ENCODE measurements at regions not wholly inside any gene's neighbourhood (a gene's known extent, or its start where the extent isn't known, plus 50 kb on each side); places are given as distances from the start of the nearest gene placed in this dataset.

- H3K27ac ChIP-seq (ENCODE audit: low read depth, low read length): no peak overlapping the region
- H3K36me3 ChIP-seq (ENCODE audit: control insufficient read depth in 1 of 2, insufficient read depth in 2 of 2, low read length in 2 of 2): no peaks in the 10 kb centered on the region
- H3K9me3 ChIP-seq (ENCODE audit: control insufficient read depth in 1 of 2, low read length in 2 of 2): peaks cover 0 to 5% of the 10 kb centered on the region in 2 donors
- no peak overlapping the region for H3K9ac ChIP-seq (ENCODE audit: low read depth in 1 of 2, low read length in 2 of 2)
- H3K4me1 ChIP-seq (ENCODE audit: control insufficient read depth in 1 of 2, insufficient read depth in 2 of 2, low read length in 2 of 2): no peaks in the 10 kb centered on the region
- no peak overlapping the region for H3K4me3 ChIP-seq (ENCODE audit: low read depth in 1 of 2, low read length in 2 of 2)
- no peaks in the 10 kb centered on the region for H3K27me3 ChIP-seq (ENCODE audit: control insufficient read depth in 1 of 2, insufficient read depth in 2 of 2, low read length in 2 of 2)
These were observed 183.9 kb upstream of the JARID2 start for GRCh38 chr6:15061908-15062515.

- no peak overlapping the region for H3K4me3 ChIP-seq (ENCODE audit: low read depth in 1 of 2, low read length in 2 of 2)
- no peaks in the 10 kb centered on the region for H3K36me3 ChIP-seq (ENCODE audit: control insufficient read depth in 1 of 2, insufficient read depth in 2 of 2, low read length in 2 of 2)
- H3K9ac ChIP-seq (ENCODE audit: low read depth in 1 of 2, low read length in 2 of 2): no peak overlapping the region
- H3K9me3 ChIP-seq (ENCODE audit: control insufficient read depth in 1 of 2, low read length in 2 of 2): peaks cover 0 to 5% of the 10 kb centered on the region in 2 donors
- no peak overlapping the region for H3K27ac ChIP-seq (ENCODE audit: low read depth, low read length)
- H3K4me1 ChIP-seq (ENCODE audit: control insufficient read depth in 1 of 2, insufficient read depth in 2 of 2, low read length in 2 of 2): no peaks in the 10 kb centered on the region
- no peaks in the 10 kb centered on the region for H3K27me3 ChIP-seq (ENCODE audit: control insufficient read depth in 1 of 2, insufficient read depth in 2 of 2, low read length in 2 of 2)
These were observed 183.2 kb upstream of the JARID2 start for GRCh38 chr6:15062516-15063252.

- H3K4me1 ChIP-seq (ENCODE audit: control insufficient read depth in 1 of 2, insufficient read depth in 2 of 2, low read length in 2 of 2): no peaks in the 10 kb centered on the region
- H3K9ac ChIP-seq (ENCODE audit: low read depth in 1 of 2, low read length in 2 of 2): no peak overlapping the region
- no peaks in the 10 kb centered on the region for H3K27me3 ChIP-seq (ENCODE audit: control insufficient read depth in 1 of 2, insufficient read depth in 2 of 2, low read length in 2 of 2)
- no peak overlapping the region for H3K4me3 ChIP-seq (ENCODE audit: low read depth in 1 of 2, low read length in 2 of 2)
- H3K36me3 ChIP-seq (ENCODE audit: control insufficient read depth in 1 of 2, insufficient read depth in 2 of 2, low read length in 2 of 2): no peaks in the 10 kb centered on the region
- H3K9me3 ChIP-seq (ENCODE audit: control insufficient read depth in 1 of 2, low read length in 2 of 2): peaks cover 0 to 5% of the 10 kb centered on the region in 2 donors
- no peak overlapping the region for H3K27ac ChIP-seq (ENCODE audit: low read depth, low read length)
These were observed 182.5 kb upstream of the JARID2 start for GRCh38 chr6:15063253-15063853.

GRCh38 chr6:15065261-15065989 is 180.4 kb upstream of the JARID2 start:
- Histone ChIP-seq H3K27ac (ENCODE audit: low read depth, low read length) (no peak overlapping the region), H3K9me3 (ENCODE audit: control insufficient read depth in 1 of 2, low read length in 2 of 2) (no peaks in the 10 kb centered on the region), H3K4me1 (ENCODE audit: control insufficient read depth in 1 of 2, insufficient read depth in 2 of 2, low read length in 2 of 2) (no peaks in the 10 kb centered on the region), H3K36me3 (ENCODE audit: control insufficient read depth in 1 of 2, insufficient read depth in 2 of 2, low read length in 2 of 2) (no peaks in the 10 kb centered on the region), H3K27me3 (ENCODE audit: control insufficient read depth in 1 of 2, insufficient read depth in 2 of 2, low read length in 2 of 2) (no peaks in the 10 kb centered on the region), H3K9ac (ENCODE audit: low read depth in 1 of 2, low read length in 2 of 2) (no peak overlapping the region), H3K4me3 (ENCODE audit: low read depth in 1 of 2, low read length in 2 of 2) (no peak overlapping the region)

GRCh38 chr6:15066089-15066758 is 179.6 kb upstream of the JARID2 start:
- no peaks in the 10 kb centered on the region for H3K9me3 ChIP-seq (ENCODE audit: control insufficient read depth in 1 of 2, low read length in 2 of 2)
- no peak overlapping the region for H3K4me3 ChIP-seq (ENCODE audit: low read depth in 1 of 2, low read length in 2 of 2)
- no peak overlapping the region for H3K9ac ChIP-seq (ENCODE audit: low read depth in 1 of 2, low read length in 2 of 2)
- H3K27me3 ChIP-seq (ENCODE audit: control insufficient read depth in 1 of 2, insufficient read depth in 2 of 2, low read length in 2 of 2): no peaks in the 10 kb centered on the region
- H3K36me3 ChIP-seq (ENCODE audit: control insufficient read depth in 1 of 2, insufficient read depth in 2 of 2, low read length in 2 of 2): no peaks in the 10 kb centered on the region
- no peaks in the 10 kb centered on the region for H3K4me1 ChIP-seq (ENCODE audit: control insufficient read depth in 1 of 2, insufficient read depth in 2 of 2, low read length in 2 of 2)
- no peak overlapping the region for H3K27ac ChIP-seq (ENCODE audit: low read depth, low read length)

- no peak overlapping the region for H3K9ac ChIP-seq (ENCODE audit: low read depth in 1 of 2, low read length in 2 of 2)
- no peak overlapping the region for H3K4me3 ChIP-seq (ENCODE audit: low read depth in 1 of 2, low read length in 2 of 2)
- H3K9me3 ChIP-seq (ENCODE audit: control insufficient read depth in 1 of 2, low read length in 2 of 2): no peaks in the 10 kb centered on the region
- H3K36me3 ChIP-seq (ENCODE audit: control insufficient read depth in 1 of 2, insufficient read depth in 2 of 2, low read length in 2 of 2): no peaks in the 10 kb centered on the region
- H3K27ac ChIP-seq (ENCODE audit: low read depth, low read length): no peak overlapping the region
- H3K27me3 ChIP-seq (ENCODE audit: control insufficient read depth in 1 of 2, insufficient read depth in 2 of 2, low read length in 2 of 2): no peaks in the 10 kb centered on the region
- H3K4me1 ChIP-seq (ENCODE audit: control insufficient read depth in 1 of 2, insufficient read depth in 2 of 2, low read length in 2 of 2): no peaks in the 10 kb centered on the region
These were observed 172.5 kb upstream of the JARID2 start for GRCh38 chr6:15073344-15073789.

GRCh38 chr6:15073883-15074465 is 171.9 kb upstream of the JARID2 start:
- H3K27me3 ChIP-seq (ENCODE audit: control insufficient read depth in 1 of 2, insufficient read depth in 2 of 2, low read length in 2 of 2): no peaks in the 10 kb centered on the region
- peaks cover under 1 to 2% of the 10 kb centered on the region in 2 donors for H3K4me1 ChIP-seq (ENCODE audit: control insufficient read depth in 1 of 2, insufficient read depth in 2 of 2, low read length in 2 of 2)
- H3K36me3 ChIP-seq (ENCODE audit: control insufficient read depth in 1 of 2, insufficient read depth in 2 of 2, low read length in 2 of 2): no peaks in the 10 kb centered on the region
- H3K27ac ChIP-seq (ENCODE audit: low read depth, low read length): no peak overlapping the region
- H3K4me3 ChIP-seq (ENCODE audit: low read depth in 1 of 2, low read length in 2 of 2): no peak overlapping the region
- H3K9ac ChIP-seq (ENCODE audit: low read depth in 1 of 2, low read length in 2 of 2): no peak overlapping the region
- H3K9me3 ChIP-seq (ENCODE audit: control insufficient read depth in 1 of 2, low read length in 2 of 2): no peaks in the 10 kb centered on the region

- no peaks in the 10 kb centered on the region for H3K9me3 ChIP-seq (ENCODE audit: control insufficient read depth in 1 of 2, low read length in 2 of 2)
- H3K4me3 ChIP-seq (ENCODE audit: low read depth in 1 of 2, low read length in 2 of 2): no peak overlapping the region
- H3K36me3 ChIP-seq (ENCODE audit: control insufficient read depth in 1 of 2, insufficient read depth in 2 of 2, low read length in 2 of 2): no peaks in the 10 kb centered on the region
- H3K9ac ChIP-seq (ENCODE audit: low read depth in 1 of 2, low read length in 2 of 2): no peak overlapping the region
- no peak overlapping the region for H3K27ac ChIP-seq (ENCODE audit: low read depth, low read length)
- no peaks in the 10 kb centered on the region for H3K27me3 ChIP-seq (ENCODE audit: control insufficient read depth in 1 of 2, insufficient read depth in 2 of 2, low read length in 2 of 2)
- peaks cover 9 to 10% of the 10 kb centered on the region in 2 donors for H3K4me1 ChIP-seq (ENCODE audit: control insufficient read depth in 1 of 2, insufficient read depth in 2 of 2, low read length in 2 of 2)
These were observed 171.1 kb upstream of the JARID2 start for GRCh38 chr6:15074806-15075205.

- no peaks in the 10 kb centered on the region for H3K27me3 ChIP-seq (ENCODE audit: control insufficient read depth in 1 of 2, insufficient read depth in 2 of 2, low read length in 2 of 2)
- no peak overlapping the region for H3K9ac ChIP-seq (ENCODE audit: low read depth in 1 of 2, low read length in 2 of 2)
- no peak overlapping the region for H3K4me3 ChIP-seq (ENCODE audit: low read depth in 1 of 2, low read length in 2 of 2)
- H3K36me3 ChIP-seq (ENCODE audit: control insufficient read depth in 1 of 2, insufficient read depth in 2 of 2, low read length in 2 of 2): no peaks in the 10 kb centered on the region
- H3K4me1 ChIP-seq (ENCODE audit: control insufficient read depth in 1 of 2, insufficient read depth in 2 of 2, low read length in 2 of 2): peaks cover 11 to 14% of the 10 kb centered on the region in 2 donors
- no peak overlapping the region for H3K27ac ChIP-seq (ENCODE audit: low read depth, low read length)
- H3K9me3 ChIP-seq (ENCODE audit: control insufficient read depth in 1 of 2, low read length in 2 of 2): no peaks in the 10 kb centered on the region
These were observed 169.3 kb upstream of the JARID2 start for GRCh38 chr6:15076565-15076964.
